ENCODE measurements at regions not wholly inside any gene's neighbourhood (a gene's known extent, or its start where the extent isn't known, plus 50 kb on each side); places are given as distances from the start of the nearest gene placed in this dataset.

GRCh38 chr9:95598236-95598635 lies 81.5 kb upstream of the PTCH1 start:
- Histone ChIP-seq H3K9me3 (ENCODE audit: control insufficient read depth, low read depth, low read length) (no peaks in the 10 kb centered on the region), H3K23ac (ENCODE audit: insufficient read length, low read depth, low read length) (no peak overlapping the region), H3K56ac (ENCODE audit: insufficient read length, low read depth, low read length) (no peak overlapping the region), H3K4me1 (ENCODE audit: insufficient read depth, low read length) (no peaks in the 10 kb centered on the region), H4K8ac (replicated peaks; ENCODE audit: insufficient read length, low read depth, low read length) (no peak overlapping the region), H3K4ac (ENCODE audit: low read depth, low read length) (no peak overlapping the region), H3K4me2 (ENCODE audit: insufficient read depth, insufficient read length, low read length) (no peak overlapping the region), H3K23me2 (ENCODE audit: insufficient read length, low read depth, low read length, poor library complexity, severe bottlenecking) (no peaks in the 10 kb centered on the region), H3T11ph (ENCODE audit: low read length) (no peak overlapping the region), H2BK120ac (ENCODE audit: low read depth, low read length, poor library complexity, severe bottlenecking) (no peak overlapping the region), H2BK20ac (ENCODE audit: low read depth, low read length, poor library complexity, severe bottlenecking) (no peak overlapping the region), H3K9ac (ENCODE audit: extremely low read depth, insufficient read length, low read length) (no peak overlapping the region), H3K27ac (ENCODE audit: insufficient read length, low read depth, low read length) (no peak overlapping the region), H4K5ac (ENCODE audit: insufficient read length, low read depth, low read length) (no peak overlapping the region), H2BK5ac (ENCODE audit: insufficient read length, low read length) (no peak overlapping the region), H2AFZ (ENCODE audit: low read length) (no peak overlapping the region), H4K20me1 (ENCODE audit: control insufficient read depth, insufficient read depth, insufficient read length) (no peaks in the 10 kb centered on the region), H2BK15ac (ENCODE audit: low read depth, low read length) (no peak overlapping the region), H3K79me2 (ENCODE audit: insufficient read depth, low read length) (no peaks in the 10 kb centered on the region), H3K27me3 (ENCODE audit: insufficient read depth, low read length) (no peaks in the 10 kb centered on the region), H2BK12ac (ENCODE audit: insufficient read length, low read depth, low read length) (no peak overlapping the region), H3K18ac (ENCODE audit: insufficient read length, low read depth, low read length) (no peak overlapping the region), H3K14ac (ENCODE audit: insufficient read depth, low read length) (no peak overlapping the region), H2AK5ac (ENCODE audit: insufficient read length, low read length) (no peak overlapping the region), H4K91ac (ENCODE audit: insufficient read length, low read depth, low read length) (no peak overlapping the region), H3K79me1 (ENCODE audit: insufficient read depth, low read depth, low read length, poor library complexity, severe bottlenecking) (no peaks in the 10 kb centered on the region)
- no peak for DNase-seq
- H3K27me3 Mint-ChIP-seq (ENCODE audit: low read depth): peaks cover 15% of the 10 kb centered on the region
- no peak overlapping the region for H3K27ac Mint-ChIP-seq
- WGBS (ENCODE audit: extremely low coverage, insufficient read length, low lambda C conversion rate): no CpG with 5 or more reads among the region's 2 CpGs
- no peak for TF ChIP-seq CTCF (conservative IDR thresholded peaks at IDR 0.05)
- H3K9me3 Mint-ChIP-seq: no peaks in the 10 kb centered on the region
- H3K36me3 Mint-ChIP-seq (ENCODE audit: insufficient read depth in 1 of 3, low read depth in 3 of 3): no peaks in the 10 kb centered on the region
- no peak overlapping the region for H3K4me3 Mint-ChIP-seq
- H3K4me1 Mint-ChIP-seq: peaks cover 2 to 7% of the 10 kb centered on the region in 2 experiments; a peak in 2 of 4 replicates

Measured in H9 (cell line).